CD4-positive, alpha-beta T cell treated with Interleukin-6 at 100 ng/mL for 8 hours (primary cell): ENCODE measurements at regions not wholly inside any gene's neighbourhood (a gene's known extent, or its start where the extent isn't known, plus 50 kb on each side); places are given as distances from the start of the nearest gene placed in this dataset.

Experiments
- DNase-seq: peaks from one replicate; pipeline ENCODE4 v3.0.0-alpha.2; 2020; ENCODE audit warnings: mixed read lengths, low spot score

- no peak for DNase-seq
Observed at GRCh38 chr13:103328899-103329298, 262.7 kb upstream of the SLC10A2 start.

DNA sequence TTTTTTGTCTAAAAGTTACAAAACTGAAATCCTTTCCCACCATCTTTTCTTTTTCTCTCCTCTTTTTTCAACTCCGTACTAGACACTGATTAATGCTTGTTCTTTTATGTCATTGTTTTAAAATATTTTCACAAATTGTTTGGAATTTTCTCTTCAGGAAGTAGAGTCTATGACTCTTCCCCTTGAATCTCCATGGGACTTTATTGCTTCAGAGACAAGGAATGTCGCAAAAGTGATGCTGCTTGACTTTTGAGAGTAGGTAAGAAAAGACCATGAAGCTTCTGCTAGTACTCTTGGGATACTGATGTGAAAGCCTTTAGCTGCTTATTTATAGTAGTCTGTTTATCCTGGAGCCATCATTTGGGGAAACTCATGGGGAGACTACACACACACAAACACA is 260.1 kb upstream of the SLC10A2 start:
- DNase-seq: no peak

- no peak for DNase-seq
Observed at GRCh38 chr13:103325672-103326071, 259.5 kb upstream of the SLC10A2 start.

- DNase-seq: no peak
Observed at GRCh38 chr13:103324641-103325040, 258.4 kb upstream of the SLC10A2 start.

DNA sequence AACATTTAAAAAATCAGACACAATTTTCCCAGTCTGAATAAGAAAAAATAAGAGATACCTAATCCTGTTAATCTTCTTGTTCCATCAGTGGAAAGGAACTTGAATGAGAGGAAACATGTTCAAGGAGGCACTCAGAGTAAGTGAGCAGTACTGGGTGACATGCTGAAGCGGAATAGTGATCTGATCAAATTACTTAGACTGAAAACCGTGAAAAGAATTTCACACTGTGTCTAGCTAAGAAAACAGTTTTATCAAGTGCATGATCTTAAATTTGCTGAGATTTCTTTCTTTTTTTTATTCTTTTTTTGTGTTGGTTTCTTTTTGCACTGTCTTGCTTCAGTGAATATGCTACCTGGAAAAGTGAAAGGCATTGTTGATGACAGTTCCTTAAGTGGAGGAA is 249.5 kb upstream of the SLC10A2 start:
- no peak for DNase-seq

- DNase-seq: no peak
Observed at GRCh38 chr13:103312467-103312866, 246.2 kb upstream of the SLC10A2 start.

DNA sequence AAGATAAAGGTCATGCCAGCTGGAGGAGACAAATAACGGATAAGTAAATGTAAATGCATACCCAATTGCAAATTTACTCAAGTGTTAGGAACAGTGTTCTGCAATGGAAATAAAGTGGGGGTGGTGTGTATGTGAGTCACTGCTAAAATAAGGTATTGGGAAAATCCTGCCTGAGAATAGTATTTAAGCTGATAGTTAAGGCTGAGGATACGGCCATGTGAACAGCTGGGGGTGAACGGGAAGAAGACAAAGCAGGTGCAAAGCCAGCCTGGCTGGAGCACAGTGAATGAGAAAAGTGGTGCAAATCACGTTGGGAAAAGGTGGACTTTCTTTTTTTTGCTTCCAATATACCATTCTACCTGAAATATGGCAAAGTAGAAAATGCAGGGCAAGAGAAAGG is 242.4 kb upstream of the SLC10A2 start:
- DNase-seq: no peak

DNA sequence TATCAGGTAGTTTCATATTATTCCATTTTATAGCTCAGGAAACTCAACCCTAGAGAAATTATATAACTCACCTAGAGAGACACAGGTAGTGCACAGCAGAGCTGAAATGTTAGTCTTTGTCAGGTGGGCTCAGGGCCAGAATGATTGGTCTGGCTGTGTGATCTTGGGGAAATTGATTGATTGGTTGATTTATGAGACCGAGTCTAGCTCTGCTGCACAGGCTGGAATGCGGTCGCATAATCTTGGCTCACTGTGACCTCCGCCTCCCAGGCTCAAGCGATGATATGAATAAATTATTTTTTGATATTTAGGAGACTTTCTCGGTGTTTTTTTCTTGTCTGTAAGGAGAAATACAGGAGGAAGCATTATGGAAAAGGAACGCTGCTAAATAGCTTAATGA is 239.9 kb upstream of the SLC10A2 start:
- no peak for DNase-seq

DNA sequence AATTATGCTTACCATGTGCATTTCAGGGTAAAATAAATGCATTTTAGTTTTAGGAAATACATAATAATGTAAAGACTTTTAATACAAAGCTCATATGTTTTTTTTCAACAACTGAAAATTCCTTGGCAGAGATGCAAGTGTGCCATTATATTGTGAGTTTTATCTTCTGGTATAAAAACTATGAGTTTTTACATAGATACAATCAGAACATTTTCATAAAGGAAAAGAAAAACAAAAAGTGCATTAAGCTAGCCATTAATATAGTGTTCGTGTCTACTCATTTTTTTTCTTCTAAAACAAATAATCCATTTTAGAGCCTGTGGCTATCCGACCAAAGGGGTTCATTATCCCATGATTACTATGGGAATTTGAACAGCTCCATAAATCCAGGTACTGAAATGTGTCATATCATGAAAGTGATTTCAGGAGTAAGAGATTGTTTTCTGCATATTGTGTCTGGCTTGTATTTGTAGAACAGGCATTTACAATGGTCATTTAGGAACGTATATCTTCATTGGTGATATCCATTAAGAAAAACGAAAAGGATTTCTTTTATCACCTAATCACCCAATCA is 236.9 kb upstream of the SLC10A2 start:
- DNase-seq: no peak

DNA sequence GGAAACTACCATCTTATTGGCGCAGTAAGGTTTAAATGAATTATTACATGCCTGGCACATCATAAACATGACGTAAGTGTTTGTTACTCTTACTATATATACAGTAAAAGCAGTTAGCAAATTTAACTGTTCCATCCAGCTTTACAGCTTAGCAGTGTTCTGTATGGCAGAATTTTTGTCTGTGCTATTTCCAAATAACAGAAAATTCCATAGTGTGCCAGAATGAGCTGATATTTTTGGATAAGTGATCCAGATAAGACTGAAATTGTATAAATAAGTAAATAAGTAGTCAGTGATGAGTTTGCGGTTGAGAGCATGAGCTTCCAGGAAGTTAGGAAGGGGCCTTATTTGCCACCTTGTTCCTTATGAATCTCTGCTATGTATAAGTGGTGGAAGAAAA is 236.5 kb upstream of the SLC10A2 start:
- DNase-seq: no peak

DNA sequence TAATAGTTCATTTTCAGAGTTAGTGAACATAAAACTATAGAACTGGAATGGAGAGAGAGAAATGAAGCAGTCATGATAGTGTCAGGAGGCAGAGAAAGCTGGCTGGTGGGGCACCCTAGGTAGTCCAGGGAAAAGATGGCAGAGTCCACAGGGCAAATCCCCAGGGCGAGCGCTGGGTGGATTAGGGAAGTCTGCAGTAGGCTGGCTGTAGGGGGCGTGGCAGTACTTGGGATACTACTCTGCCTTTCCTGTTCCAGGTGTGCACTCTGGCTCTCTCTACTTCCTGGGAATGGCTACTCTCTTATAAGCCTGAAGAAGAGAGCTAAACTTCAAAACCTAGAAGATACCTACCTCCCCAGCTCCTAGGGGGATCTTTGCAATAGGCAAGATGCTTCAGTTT is 232.9 kb upstream of the SLC10A2 start:
- DNase-seq: no peak

- no peak for DNase-seq
Observed at GRCh38 chr13:103297083-103297482, 230.9 kb upstream of the SLC10A2 start.

DNA sequence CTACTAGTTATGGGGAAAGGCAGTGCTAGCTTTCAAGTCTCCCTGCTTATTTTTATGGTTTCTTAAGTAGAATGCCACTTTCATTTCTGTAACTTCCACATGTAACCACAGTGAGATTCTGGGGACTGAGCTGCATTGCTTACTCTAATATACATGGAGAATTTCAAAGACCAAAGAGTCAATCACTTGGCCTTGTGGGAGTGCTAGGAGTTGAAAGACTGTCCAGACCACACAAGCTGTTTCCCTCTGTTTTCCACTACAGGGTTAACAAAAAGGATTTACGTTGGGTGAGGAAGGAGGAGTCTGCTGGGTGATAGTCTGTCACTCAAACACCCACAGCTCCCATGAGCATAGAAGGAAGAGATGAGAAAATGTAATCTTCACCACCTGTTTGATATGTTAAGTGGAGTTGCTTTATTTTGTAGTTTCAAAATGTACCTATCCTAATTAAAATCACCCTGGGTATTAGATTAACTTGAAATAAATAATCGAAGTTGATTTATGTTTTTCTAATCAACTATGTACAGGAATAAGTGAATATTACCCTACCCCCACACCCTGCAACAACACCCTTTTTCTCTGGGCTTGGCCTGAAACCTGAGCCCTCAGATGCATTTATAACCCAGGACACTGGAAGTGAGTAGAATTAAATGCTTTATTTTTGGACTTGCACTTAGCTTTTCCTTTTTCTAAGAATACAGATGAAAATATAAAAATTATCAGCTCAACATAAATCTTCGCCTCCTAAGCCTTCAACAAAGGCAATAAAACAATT is 225.8 kb upstream of the SLC10A2 start:
- DNase-seq: no peak

GRCh38 chr13:103291226-103291625 is 225.0 kb upstream of the SLC10A2 start:
- no peak for DNase-seq

DNA sequence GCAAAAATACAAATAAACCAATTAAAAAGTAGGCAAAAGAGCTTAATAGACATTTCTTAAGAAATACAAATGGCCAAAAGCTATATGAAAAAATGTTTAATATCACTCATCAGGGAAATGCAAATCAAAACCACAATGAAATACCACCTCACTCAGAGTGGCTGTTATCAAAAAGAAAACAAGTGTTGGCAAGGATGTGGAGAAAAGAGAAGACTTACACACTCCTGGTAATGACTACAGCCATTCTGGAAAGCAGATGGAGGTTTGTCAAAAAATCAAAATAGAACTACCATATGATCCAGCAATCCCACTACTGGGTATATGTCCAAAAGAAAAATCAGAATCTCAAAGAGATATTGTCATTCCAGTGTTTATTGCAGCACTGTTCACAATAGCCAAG is 223.5 kb upstream of the SLC10A2 start:
- no peak for DNase-seq

GRCh38 chr13:103288114-103288513 is 221.9 kb upstream of the SLC10A2 start:
- no peak for DNase-seq

- no peak for DNase-seq
Observed at GRCh38 chr13:103287659-103288058, 221.4 kb upstream of the SLC10A2 start.

DNA sequence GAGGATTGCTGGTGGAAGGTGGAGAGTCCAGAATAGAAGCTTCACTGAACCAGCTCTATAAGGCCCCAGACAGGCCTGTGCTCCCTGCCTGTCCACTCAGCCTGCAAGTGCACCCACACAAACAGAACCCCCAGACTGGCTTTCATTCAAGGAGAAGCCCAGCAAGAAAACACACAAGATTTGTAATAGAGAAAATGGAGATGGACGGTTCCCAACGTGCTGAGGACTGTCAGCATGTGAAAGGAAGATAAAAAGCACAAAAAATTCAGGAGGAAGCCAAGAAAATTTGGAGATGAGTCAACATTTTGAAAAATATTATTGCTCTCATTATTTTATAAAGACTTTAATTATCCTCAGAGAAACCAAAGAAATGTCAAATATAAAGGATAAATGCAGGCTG is 218.2 kb upstream of the SLC10A2 start:
- no peak for DNase-seq

DNA sequence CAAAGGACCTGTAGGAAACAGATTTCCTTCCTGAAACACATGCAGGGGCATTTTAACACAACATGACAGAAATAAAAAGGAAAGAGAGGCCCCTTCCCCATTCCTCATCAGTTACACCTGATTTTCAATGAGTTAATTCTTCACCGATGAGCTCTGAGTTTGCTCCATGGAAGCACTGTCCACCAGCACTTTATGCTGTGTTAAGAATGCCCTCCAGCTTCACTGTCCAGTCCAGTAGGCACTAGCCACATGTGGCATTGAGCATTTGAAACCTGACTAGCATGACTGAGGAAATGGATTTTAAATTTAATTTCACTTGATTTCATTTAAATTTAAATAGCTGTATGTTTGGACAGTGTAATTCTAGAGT is 217.2 kb upstream of the SLC10A2 start:
- DNase-seq: no peak

DNA sequence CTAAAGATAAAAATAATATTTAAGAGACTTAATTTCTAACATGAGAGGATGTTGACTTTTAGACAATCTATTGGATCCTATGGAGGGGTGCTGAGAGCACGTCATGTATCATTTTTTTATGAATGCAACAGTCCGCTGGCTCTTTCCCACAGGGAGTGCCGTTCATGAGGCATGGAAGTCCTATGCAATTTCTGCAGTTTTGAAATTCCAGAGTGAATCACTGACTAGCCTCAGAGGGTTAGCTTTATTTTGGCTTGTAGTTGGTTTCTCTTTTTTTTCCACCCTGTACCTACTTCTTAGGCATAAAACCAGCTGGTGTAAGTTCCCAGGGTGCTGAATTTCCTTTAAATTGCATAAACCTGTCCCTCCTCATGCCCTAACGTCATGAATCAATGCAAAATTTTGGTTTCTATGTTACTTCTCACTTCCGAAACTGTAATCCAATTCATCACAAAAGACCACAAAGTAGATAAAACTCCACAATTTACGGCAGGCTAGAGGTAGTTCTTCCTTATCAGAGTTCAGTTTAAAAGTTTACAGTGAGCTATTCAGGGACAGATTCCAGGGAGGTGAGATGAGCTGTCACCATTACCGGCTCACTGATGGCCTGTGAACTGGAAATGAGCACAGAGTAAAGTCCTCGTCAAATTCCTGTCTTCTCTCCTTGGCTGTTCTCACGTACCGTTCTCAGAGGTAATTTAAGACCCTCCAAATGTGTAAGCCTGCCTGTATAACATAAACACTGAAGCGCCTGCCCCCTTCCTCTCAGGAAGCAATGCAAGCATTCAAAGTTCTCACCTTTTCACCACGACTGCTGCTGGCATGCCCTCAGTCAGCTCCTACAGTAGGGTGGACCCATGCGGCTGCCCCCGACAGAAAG is 216.6 kb upstream of the SLC10A2 start:
- no peak for DNase-seq

DNA sequence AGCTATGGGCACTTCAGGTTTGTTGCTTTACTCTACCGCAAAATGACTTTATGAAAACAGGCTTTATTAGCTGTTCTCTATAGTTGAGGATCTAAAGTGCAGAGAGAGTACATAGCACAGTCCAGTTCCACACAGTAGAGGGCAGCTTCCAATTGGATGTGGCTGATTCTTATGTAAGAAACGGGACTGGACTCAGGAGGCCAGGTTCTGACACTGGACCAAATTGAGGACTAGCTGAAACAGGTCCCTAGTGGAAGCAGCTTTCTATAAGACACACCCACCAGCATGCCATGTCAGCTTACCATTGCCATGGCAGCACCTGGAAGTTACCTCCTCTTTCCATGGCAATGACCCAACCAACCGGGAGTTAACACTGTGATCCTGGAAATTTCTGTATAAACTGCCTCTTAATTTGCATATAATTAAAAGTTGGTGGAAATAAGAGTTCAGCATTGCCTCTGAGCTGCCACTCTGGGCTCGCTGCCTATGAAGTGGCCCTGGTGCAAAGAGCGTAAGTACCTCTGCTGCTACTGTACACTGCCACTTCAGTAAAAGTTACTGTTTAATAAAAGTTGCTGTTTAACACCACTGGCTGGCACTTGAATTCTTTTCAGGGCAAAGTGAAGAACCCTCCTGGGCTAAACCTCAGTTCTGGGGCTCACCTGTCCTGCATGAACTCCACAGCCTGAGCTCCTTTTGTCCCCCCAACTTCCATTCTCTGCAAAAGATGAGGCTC is 211.9 kb upstream of the SLC10A2 start:
- no peak for DNase-seq

- no peak for DNase-seq
Observed at GRCh38 chr13:103276775-103277498, 210.7 kb upstream of the SLC10A2 start.
